HG03064 (cell line): ENCODE measurements at regions not wholly inside any gene's neighbourhood (a gene's known extent, or its start where the extent isn't known, plus 50 kb on each side); places are given as distances from the start of the nearest gene placed in this dataset.

ENCODE experiments used
- ATAC-seq: cut with Tn5 transposase; IDR thresholded peaks from one replicate; pipeline ENCODE4 v1.9.1; 2021; ENCODE audit warnings: low read depth; ENCODE audit not compliant: unreplicated experiment

DNA sequence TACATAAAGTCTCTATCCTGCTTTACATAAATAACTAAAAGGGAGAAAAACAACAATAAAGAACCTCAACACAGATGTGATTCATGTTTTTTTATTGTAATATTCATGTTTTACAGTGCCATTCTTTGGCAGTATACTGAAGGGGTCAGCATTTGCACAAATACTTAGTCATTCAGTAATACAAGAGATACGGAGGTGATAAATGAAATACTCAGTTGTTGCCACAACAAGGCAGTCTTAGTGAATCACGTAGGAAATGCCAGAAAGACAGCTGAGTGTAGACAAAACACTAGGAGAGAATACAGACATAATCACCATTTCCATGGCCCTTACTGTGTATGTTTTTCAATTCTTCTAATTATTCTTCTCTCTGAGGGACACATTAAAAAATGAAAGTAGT is 910.4 kb downstream of the METTL15 start:
- no peak for ATAC-seq

DNA sequence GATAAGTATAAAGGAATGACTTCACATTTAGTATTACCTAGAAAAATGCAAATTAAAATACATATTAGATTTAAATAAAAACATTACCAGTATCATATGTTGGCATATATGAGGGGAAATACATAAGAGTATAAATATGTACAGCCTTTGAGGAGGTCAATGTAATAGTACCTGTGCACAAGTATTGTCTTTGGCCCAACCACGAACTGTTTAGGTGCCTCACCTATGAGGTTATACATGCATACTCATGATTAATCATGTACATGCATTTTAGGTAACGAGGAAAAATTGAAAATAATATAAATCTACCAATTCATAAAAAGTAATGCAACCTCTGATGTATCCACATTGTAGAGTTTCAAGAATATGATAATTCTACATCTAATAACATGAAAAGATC is 909.8 kb downstream of the METTL15 start:
- no peak for ATAC-seq

DNA sequence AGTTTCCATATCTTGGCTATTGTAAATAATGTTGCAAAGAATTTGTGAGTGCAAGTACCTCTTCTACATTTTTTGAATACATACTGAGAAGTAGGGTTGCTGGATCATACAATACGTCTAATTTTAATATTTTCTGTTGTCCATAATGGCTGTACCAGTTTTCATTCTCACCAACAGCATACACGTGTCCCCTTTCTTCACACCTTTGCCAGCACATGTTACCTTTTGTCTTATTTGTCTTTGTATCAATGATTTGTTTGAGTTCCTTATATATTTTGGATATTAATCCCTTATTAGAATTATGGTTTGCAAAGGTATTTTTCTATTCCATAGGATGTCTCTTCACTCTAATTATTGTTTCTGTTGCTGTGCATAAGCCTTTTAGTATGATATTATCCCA is 904.3 kb downstream of the METTL15 start:
- ATAC-seq, result no peak

DNA sequence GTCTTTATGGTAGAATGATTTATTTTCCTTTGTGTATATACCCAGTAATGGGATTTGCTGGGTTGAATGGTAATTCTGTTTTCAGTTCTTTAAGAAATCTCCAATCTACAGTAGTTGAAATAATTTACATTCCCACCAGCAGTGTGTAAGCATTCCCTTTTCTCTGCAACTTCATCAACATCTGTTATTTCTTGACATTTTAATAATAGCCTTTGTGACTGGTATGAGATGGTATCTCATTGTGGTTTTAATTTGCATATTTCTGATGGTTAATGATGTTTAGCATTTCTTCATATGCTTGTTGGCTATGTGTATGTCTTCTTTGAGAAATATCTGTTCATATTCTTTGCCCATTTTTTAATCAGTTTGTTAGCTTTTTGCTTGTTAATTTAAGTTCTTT is 901.2 kb downstream of the METTL15 start:
- no peak for ATAC-seq

GRCh38 chr11:29008481-29008880 is 900.3 kb downstream of the METTL15 start:
- ATAC-seq, result no peak

GRCh38 chr11:29006668-29007067 is 898.5 kb downstream of the METTL15 start:
- no peak for ATAC-seq

GRCh38 chr11:29005401-29005980 is 897.3 kb downstream of the METTL15 start:
- ATAC-seq, result no peak

- ATAC-seq, result no peak
These were observed 894.6 kb downstream of the METTL15 start for GRCh38 chr11:29002816-29003215.

DNA sequence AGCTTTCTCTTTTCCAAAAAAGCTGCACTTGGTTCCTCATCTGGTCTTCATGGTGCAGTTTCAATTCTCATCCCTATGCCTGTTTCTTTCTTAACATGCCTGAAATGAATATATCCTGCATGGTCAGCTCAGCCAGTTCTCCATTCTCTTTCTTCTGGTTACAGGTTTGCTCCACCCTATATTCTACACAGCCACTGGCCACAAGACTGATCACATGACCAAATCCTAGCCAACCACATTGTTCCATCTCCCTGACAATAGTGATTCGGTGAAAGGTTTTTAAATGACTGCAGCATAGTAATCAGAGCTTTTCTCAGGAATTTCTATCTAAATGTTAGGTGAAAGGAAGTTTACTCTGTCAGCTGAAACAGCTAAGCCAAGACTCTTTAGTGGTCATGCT is 891.4 kb downstream of the METTL15 start:
- ATAC-seq, result no peak

DNA sequence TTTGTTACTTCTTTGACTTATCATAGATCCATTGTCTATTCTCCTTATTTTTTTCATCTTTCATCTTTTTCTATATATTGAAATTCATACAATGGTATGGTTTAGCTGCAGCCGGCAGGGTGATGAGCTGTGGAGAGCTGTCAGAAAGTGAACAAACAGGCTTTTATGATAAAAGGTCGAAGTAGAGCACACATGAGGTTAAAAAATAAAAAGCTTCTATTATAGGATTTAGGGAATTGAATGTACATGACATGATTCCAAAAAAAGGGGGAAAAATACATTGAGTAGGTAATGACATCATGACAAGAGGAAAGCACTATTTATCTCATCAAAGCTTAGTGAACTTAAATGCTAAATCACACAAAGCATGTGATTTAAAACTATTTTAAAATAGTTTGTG is 884.8 kb downstream of the METTL15 start:
- no peak for ATAC-seq

- ATAC-seq, result no peak
These were observed 876.0 kb downstream of the METTL15 start for GRCh38 chr11:28984231-28984630.

- ATAC-seq, result no peak
These were observed 875.6 kb downstream of the METTL15 start for GRCh38 chr11:28983780-28984179.

DNA sequence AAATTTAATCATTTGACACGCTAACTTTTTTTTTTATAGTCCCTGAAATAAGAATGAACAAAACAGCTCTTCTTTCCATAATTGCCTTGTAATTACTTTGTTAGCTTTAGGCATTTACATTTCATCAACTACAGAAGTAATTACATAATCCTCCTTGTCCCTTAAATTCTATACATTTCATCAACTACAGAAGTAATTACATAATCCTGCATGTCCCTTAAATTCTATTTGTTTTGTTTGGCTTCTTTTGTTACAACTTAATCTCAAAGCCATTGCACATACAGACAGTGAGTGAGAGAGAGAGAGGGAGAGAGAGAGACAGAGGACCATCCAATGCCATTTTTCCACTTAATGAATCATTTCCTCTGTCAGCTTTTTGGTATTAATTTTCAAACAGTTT is 873.2 kb downstream of the METTL15 start:
- ATAC-seq, result no peak

GRCh38 chr11:28976801-28977145 is 868.6 kb downstream of the METTL15 start:
- no peak for ATAC-seq

GRCh38 chr11:28976012-28976800 is 868.0 kb downstream of the METTL15 start:
- no peak for ATAC-seq

DNA sequence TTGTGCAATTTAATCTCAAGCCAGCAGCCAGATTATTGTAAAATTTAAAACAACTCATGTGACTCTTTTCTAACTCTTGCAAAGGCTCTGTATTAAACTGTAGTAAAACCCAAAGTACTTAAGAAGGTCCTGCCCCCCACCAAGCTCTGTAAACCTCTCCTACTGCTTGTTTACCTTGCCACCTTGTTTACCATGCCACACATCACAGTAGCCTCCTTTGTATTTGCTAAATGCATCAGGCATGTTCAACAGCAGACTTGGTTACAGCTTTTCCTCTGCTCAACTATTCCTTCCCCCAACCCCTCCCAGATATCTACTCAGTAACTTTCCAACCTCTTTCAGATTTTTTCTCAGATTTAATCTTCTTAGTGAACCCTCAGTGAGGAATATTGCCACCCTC is 861.6 kb downstream of the METTL15 start:
- no peak for ATAC-seq

- no peak for ATAC-seq
These were observed 858.8 kb downstream of the METTL15 start for GRCh38 chr11:28966951-28967350.

- no peak for ATAC-seq
These were observed 857.6 kb downstream of the METTL15 start for GRCh38 chr11:28965819-28966218.

DNA sequence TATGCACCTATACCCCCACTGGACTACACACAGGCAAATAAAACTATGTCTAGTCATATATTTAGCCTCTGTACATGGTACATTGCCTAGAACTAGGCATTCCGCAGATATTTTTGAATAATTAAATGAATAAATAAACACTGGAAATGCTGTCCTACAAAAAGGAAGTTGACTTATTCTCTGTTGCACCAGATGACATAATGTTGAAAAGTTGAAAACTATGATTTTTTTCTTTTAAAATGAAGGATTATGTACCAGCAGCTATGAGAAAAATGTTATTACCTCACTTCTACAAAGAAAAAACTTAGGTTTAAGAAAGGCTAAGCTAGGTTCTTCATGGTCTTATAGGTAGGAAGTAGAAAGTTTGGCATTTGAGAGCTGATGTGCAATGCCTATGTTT is 856.6 kb downstream of the METTL15 start:
- ATAC-seq, result no peak

GRCh38 chr11:28963187-28963586 is 855.0 kb downstream of the METTL15 start:
- ATAC-seq, result no peak

DNA sequence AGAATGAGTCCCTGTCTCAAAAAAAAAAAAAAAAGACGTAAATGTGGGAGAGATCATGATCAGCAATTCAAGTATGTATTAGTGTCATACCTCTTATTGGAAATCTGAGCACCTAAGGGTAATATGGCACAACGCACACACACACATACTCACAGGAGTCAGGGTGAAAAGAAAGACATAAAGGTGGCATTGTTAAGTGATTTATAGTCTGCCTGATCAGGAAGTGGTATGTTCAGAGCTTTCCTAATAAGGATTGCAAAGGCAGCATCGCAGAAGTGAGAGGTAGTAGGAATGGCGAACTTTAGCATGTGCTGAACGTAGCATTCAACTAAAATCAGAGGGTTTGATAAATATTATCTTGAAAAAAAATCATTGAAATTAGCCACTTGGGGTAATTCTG is 854.3 kb downstream of the METTL15 start:
- no peak for ATAC-seq

GRCh38 chr11:28961726-28962125 is 853.5 kb downstream of the METTL15 start:
- no peak for ATAC-seq

GRCh38 chr11:28956446-28956845 is 848.3 kb downstream of the METTL15 start:
- no peak for ATAC-seq
